CD1c-positive myeloid dendritic cell (primary cell): ENCODE measurements at regions not wholly inside any gene's neighbourhood (a gene's known extent, or its start where the extent isn't known, plus 50 kb on each side); places are given as distances from the start of the nearest gene placed in this dataset.
A peak's percentile ranks its signal among the peaks of the same experiment; 100 is the strongest.
"Not testable (repeated sequence)": the region's sequence is repeated elsewhere in the genome, so short reads cannot be mapped to it uniquely, and the experiment has no call there.

Experiments
- DNase-seq: peaks from one replicate; pipeline ENCODE4 v3.0.0-alpha.2; 2016; ENCODE audit errors: extremely low spot score

DNA sequence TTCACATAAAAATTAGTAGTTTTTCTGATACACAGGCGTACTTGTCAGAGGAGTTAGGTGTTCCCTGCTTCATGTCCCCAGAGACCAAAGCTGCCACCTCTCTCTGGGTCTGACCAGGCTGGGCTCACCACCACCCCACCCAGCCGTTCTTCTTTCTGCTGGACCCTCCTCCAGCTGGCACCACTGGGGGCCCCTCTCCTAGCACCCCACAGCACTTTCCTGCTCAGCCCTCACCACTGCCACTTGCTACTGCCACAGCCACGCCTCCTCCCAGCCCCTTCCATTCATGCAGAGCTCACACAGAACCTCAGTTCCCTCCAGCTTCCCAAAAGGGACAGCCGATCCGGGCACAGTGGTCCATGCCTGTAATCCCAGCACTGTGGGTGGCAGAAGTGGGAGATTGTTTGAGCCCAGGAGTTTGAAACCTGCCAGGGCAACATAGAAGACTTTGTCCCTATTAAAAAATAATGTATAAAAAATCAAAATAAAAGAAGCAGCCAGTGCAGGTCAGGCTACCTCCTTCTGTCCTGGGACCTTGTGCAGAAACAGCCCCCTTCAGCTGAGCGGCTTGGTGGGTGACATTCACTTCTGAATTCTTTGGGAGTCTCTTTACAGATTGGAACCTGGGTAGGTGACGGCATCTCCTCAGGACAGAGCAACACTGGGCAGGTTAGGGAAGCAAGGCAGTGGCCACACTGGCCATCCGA, 208.3 kb downstream of the TOMM20 start:
- DNase-seq, result no peak

DNA sequence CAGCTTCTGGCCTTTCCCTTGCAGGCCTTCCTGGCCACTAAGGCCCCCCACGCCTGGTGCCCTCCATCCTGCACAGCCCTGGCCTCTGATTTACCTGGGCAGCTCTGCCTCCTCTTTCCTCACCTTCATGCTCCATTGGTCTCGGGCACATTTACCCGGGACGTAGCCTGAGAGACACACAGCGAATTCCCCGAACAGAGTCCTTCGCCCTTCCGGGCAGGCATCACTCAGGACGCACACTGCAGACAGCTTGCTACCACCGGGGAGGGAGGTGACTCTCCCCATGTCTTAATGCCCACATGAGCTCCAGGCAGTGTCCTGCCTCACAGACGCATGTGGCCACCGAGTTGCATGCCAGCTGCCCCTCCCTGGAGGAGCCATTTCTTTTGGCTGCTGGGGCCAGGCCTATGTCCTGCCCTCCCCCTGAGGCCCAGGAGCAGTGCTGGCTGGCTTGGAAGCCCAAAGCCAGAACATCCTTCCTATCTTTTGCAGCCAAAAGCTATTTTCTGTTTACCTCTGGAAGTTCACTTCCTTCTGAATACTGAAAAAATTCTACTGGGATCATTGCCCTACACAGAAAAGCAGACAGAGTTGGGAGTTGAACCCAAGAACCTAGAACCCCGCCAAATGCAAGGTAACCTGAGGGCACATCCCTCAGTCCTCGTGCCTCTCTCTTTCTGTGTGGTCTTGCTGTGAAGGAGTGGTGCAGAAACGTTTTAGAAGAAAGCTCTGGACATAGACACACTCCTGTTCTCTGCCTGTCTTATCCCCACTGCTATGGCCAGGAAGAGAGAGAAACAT, 209.5 kb downstream of the TOMM20 start:
- DNase-seq, result no peak

DNA sequence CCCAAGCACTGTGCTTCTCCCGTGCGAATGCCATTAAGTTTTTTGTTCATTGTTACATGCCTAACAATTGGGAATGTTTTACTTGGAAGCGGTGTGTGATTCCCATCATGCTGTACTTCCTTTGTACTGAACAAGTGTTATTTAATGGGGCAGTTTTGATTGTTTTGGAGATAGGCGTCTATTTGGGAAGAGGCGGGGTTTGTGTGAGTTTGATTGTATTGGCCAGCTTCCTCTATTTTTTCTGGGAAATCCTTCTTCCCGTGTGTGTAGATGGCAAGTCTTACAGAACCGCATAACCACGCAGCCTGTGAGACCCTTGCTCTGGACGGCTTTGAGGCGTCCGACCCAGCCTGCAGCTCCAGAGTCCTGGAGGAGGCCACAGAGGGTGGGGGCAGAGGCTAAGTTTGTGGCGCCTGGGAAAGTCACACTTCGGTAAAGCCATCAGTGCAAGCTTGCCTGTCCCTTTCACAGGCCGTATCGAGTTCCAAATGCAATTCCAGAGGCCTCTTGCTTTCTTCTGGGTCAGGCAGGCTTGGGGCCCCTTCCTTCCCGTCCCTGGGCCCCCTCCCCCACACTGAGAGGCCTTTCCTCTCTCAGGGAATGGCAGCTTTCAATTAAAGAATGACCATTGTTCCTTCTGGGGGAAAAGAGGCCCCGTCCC, 210.3 kb downstream of the TOMM20 start:
- peak; percentile 66 for DNase-seq

DNA sequence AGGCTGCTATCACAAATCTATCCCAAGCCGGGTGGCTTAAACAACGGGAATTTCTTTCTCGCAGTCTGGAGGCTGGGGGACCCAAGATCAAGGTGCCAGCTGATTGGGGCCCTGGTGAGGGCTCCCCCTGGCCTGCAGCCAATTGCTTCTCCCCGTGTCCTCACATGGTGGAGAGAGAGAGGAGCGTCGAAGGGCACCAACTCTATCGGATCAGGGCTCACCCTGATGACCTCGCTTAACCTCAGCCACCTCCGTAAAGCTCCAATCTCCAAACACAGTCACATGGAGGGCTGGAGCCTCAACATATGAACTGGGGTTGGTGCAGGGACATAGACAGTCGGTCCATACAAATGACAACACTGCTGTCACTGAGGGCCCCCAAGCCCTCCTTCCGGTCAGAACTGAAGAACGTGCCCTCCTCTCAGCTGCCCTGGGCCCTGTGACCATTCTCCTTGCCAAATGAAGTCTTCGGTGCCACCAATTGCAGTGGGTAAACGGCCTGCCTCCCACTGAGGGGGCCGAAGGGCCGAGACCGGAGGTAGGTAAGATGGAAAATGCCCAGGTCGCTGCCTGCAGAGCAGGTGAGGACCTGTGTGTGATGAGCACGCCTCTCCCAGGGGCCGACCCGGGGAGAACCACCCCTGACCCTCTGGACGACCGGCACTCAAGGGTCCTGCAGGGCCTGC, 211.0 kb downstream of the TOMM20 start:
- DNase-seq, result no peak

DNA sequence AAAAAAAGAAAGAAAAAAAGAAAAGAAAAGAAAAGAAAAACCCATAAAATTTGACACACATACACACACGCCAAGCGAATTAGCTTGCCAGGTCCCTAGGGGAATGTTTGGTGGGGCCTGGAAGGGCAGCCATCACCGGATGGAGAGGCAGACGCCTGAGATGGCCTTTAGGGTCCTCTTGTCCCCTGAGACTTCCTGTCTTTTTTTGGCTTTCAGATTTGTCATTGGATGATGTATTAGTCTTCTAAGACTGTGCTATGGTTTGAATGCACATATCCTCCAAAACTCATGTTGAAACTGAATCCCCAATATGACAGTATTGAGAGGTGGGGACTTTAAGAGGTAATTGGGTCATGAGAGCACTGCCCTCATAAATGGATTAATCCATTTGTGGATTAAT, 211.8 kb downstream of the TOMM20 start:
- no peak for DNase-seq

DNA sequence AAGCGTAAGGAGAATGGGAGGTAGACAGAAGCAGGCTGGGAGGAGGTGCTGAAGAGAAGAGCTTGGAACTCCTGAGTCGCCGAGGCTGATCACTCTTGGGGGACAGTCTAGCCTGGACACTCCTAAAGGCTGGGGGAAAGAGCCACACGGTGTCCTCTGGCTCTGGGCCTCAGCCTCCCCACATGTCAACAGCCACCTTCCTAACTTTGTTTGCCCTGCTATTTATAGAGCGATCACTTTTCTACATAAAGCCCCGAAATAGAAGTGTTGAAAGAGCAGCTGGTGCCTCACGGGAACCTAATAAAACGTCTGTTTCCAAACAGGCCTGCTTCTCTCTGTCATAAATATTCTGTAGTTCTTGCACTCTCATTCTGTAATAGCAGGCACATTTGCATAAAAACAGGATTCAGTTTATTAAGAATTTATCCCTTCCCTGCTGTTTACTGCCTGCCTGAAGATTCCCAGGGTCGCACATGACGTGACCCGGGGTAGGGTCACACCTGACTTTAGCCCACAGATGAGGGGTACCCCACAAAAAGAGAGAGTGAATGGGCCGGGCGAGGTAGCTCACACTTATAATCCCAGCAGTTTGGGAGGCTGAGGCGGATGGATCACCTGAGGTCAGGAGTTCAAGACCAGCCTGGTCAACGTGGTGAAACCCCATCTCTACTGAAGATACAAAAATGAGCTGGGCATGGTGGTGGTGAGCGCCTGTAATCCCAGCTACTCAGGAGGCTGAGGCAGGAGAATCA, 212.5 kb downstream of the TOMM20 start:
- no peak for DNase-seq

DNA sequence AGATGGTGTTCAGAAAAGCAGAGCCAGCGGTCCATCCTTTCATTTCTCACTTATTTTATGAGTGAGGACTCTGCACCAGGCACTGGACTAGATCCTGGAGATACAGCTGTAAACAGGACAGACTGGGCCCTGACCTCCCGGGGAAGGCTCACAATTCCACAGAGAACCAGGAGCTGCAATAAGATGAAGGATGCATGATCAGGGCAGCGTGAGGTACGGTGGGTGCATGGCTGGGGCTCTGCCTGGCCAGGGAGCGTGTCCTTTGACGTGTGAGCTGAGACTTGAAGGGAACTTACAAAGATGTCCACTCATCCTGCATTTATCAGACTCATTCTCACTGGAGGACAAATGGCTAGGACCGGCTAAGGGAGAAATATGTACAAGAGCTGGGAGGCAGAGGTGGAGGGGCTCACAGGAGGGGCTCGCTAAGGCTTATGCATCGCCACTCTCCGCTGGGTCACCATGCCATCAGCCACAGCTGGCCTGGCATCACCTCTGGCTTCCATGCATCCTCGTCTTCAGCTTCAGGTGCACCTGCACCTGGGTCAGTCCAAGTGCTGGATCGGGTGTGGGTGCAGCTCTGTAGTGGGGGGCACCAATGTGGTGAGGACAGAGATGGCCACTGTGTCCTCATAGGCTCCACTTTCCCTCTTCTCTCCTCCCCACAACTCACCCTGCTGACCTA, 213.9 kb downstream of the TOMM20 start:
- no peak for DNase-seq

DNA sequence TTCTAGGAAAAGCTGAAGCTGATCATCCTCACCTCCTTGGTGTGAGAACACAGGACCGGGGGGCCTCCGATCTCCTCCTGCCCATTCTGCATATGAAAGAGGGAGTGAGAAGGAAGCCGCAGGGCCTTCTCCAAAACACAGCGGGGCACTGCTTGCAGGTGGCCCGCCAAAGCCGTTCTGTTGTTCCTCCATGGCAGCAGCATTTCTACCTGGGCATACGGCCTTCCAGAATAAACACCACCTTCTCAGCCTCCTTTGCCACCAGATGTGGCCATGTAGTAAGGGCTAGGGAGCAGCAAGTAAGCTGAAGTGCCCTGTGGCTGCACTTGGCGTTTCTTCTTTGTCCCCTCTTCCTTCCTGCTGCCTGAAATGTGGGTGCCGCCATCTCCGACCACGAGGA, 214.9 kb downstream of the TOMM20 start:
- no peak for DNase-seq

DNA sequence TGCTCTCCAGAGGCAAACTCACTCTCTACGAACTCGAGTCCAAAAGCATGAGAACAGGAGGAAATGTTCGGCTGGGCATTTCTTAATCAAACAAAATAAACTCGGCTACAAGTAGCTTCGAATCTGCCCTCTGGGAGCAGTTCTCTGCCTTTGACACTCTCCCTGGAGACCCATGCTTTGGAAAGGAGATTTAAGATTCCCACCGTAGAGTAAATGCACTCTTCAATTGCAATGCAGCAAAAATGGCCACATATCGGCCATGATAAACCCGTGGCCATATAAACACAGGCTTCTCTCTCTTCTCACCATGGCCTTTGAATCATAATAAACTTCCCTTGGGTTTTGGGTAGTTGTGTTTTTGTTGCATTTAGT, 215.4 kb downstream of the TOMM20 start:
- no peak for DNase-seq

DNA sequence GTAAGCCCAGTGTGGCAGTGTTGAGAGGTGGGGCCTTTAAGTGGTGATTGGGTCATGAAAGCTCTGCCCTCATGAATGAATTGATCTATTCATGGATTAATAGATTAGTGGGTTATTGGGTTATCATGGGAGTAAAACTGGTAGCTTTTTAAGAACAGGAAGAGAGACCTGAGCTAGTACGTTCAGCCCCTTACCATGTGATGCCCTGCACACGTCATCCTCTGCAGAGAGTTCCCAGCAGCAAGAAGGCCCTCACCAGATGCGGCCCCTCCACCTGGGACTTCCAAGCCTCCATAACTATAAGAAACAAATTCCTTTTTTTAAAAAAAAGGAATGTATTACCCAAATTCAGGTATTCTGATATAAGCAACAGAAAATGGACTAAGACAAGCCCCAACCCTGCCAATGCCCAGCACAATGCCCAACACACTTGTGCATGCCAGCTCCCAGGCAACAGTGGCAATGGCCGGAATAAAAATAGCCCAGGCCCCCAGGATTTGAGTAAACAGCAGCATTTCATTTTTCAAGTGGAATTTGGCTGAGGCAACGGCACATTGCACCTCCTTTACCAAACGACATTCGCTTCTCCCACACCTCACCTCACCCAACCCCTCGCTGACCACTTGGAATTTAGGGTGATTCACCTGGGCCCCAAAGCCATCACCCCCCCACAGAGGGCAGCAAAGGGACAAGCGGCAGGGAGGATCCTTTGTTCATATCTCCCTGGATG, 215.9 kb downstream of the TOMM20 start:
- DNase-seq, result no peak

DNA sequence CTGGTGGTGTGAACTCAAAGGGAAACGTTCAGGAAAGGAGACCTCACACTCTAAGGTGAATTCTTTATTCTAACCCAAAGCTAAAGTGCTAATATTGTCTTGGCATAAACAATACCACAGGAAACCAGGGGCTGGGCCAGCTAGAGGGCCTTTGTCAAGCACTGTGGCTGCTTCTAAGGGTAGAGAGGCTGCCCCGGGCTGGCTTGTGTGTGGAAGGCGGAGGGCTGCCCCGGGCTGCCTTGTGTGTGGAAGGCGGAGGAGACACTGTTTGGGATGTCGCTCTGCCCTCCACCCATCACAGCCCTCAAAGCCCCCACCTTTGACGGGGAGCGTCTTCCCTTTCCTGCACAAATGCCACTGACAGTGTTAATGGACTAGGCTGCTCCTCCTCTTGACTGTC, 216.8 kb downstream of the TOMM20 start:
- DNase-seq, result no peak

DNA sequence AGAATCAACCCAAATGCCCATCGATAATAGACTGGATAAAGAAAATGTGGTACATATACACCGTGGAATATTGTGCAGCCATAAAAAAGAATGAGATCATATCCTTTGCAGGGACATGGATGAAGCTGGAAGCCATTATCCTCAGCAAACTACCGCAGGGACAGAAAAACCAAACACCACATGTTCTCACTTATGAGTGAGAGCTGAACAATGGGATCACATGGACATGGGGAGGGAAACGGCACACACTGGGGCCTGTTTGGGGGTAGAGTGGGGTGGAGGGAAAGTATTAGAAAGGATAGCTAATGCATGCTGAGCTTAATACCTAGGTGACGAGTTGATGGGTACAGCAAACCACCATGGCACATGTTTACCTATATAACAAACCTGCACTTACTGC, 217.5 kb downstream of the TOMM20 start:
- DNase-seq, result not testable (repeated sequence)

DNA sequence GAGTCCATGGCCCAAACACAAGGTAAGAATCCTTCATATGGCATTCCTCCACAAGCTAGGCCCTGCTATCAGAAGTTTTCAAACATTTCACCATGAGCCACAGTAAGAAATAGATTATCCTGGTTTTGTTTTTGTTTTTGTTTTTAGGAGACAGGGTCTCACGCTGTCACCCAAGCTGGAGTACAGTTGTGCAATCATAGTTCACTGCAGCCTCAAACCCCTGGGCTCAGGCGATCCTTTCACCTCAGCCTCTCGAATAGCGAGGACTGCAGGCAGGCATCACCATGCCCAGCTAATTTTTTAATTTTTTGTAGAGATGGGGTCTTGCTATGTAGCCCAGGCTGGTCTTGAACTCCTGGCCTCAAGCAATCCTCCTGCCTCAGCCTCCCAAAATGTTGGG, 218.8 kb downstream of the TOMM20 start:
- no peak for DNase-seq

DNA sequence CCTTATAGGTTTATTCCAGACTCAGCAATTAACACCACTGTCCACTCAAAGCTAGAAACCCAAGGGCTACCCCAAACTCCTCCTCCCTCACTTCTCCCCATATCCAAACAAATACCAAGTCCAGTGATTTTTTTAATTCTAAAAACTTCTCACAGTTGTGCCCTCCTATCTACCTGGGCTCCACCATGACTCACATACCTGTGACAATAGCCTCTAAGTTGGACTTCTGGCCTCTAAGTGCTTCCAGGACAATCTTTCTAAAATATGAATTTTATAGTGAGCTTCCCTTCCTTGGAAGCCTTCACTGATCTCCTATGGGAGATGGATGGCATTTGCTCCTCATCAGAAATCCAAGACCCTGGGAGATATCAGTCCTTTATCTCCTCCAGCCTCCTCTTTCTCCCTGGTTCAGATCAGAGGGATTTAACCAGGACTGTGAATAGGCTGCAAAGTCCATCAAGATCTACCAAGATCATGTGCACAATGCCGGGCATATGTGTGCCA, 219.3 kb downstream of the TOMM20 start:
- no peak for DNase-seq

DNA sequence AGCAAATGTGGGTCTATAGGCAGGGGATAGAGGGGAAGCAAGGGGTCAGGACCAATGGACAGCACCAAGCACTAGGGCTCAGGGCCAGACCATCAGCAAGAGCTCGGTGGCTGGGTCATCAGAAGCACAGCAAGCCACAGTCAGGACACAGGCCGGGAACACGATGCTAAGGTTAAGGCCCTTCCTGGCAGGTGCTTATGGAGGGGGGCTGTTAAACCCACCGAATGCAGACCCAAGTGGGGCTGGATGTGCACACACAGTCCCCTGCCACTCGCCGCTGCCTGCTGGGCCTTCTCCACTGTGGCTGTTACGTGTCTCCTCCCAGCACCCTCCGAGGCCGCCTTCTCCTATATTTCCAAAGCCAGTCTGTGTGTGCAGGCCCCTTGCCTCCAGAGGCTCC, 220.1 kb downstream of the TOMM20 start:
- DNase-seq, result no peak

DNA sequence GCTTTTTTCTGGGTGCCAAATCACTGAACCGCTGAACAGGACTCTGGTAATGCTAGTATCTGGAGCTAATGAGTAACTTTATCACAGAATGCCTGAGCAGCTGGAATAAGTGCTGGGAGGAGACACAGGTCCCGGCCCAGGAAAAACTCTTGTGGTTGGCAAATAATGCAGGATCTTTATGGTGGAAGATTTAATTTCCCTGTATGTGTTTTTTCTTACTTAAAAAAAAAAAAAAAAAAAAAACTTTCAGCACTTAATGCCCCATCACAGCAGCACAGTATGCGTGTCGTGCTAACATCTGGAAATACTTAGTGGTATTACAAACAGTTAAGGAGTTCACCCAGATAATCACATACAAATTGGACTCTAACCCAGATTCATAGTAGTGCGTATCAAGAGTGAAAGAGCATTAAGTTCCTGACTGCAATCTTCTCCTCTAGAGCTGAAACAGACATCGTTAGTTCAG, 220.7 kb downstream of the TOMM20 start:
- no peak for DNase-seq

DNA sequence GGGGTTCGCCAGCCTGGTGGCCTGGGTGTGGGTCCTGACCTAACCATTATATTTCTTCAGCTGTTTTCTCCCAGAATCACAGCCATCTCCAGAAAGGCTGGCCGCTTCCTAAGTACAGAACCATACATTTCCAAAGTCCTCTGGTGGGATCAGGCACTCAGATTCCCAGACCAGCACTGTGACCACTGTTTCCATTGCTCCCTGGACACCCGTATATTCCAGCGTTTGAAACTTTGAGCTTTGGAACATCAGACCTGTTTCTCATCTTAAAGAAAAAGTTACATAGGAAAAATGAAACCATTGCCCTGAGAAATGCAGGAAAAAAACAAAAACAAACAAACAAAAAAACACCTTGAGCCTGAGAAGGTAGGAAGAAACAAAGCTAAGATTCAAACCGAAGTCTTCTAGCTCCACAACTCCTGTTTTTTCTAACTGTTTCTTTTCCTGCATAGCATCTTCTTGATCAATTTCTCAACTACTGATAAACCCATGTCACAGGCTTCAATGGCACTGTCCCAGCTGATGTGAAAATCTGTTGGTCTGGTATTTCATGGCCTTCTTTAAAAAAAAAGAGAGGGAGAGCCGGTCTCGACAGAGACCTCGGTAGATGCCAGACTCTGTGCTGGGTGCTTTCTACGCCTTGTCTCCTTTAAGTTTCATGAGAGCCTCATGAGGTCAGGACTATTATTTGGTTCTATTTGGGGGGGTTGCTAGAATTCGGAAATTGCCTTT, 221.3 kb downstream of the TOMM20 start:
- DNase-seq, result no peak

DNA sequence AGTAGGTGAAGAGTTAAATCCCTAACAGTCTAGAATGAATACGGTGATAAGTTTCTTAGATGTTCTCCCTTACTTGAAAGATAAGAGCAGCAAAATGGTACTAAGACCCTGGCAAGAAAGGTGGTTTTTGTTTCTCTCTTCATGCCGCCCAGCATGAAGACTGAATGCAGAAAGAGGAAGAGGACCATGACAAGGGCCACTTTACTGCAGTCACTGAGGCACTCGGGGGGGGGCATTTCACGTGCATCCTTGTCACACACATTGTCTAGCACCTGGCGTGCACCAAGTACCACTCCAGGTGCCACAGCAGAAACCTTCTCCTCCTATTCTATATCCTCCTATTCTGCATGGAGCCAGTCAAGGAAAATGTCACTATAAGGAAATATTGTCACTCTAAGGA, 222.0 kb downstream of the TOMM20 start:
- DNase-seq, result no peak

DNA sequence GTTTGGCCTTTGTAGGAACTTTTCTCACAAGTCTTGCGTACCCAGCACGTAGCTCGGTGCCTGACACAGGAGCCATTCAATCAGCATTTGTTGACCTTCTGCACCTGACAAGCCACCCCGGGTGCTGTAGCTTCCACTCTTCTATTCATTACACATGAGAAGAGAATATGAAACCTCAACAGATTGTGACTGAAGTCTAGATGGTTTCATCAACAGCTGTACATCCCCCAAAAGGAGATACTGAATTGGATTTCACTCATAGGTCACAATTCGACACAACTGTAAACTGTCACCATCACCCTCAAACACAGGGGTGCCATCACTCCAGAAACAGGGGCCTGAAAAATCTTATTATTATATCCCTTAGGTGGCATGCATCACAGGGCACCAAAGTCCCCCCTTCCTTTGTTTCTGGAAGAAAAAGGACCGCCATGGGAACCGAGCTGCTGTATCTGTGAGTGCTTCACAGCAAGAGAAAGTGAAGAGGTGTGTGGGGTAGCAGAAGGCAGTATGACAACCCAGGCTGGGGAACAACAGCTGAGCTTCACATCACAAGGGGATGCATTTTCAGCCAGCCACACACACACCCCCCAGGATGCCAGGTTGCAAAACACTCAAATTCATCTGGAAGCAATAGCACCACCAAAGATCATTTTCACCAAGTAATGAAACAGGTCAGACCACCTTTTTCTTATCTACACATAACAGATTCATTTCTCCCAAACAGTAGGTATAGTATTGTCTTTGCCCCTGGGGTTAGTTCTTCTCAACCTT, 225.7 kb downstream of the TOMM20 start:
- no peak for DNase-seq
